HG03175 (cell line): ENCODE measurements at regions not wholly inside any gene's neighbourhood (a gene's known extent, or its start where the extent isn't known, plus 50 kb on each side); places are given as distances from the start of the nearest gene placed in this dataset.

Experiments
- ATAC-seq: cut with Tn5 transposase; IDR thresholded peaks from one replicate; pipeline ENCODE4 v1.9.1; 2021; ENCODE audit warnings: mild to moderate bottlenecking, moderate library complexity; ENCODE audit not compliant: unreplicated experiment

- ATAC-seq = no peak
Measured at GRCh38 chr5:120217001-120217400, 247.1 kb upstream of the PRR16 start.

GRCh38 chr5:120219988-120220387, 244.1 kb upstream of the PRR16 start:
- ATAC-seq = no peak

GRCh38 chr5:120225524-120225923, 238.6 kb upstream of the PRR16 start:
- ATAC-seq = no peak

GRCh38 chr5:120228262-120229031, 235.7 kb upstream of the PRR16 start:
- ATAC-seq = no peak

- no peak for ATAC-seq
Measured at GRCh38 chr5:120229036-120229435, 235.1 kb upstream of the PRR16 start.

GRCh38 chr5:120231563-120231962, 232.5 kb upstream of the PRR16 start:
- ATAC-seq = no peak

GRCh38 chr5:120236360-120236759, 227.7 kb upstream of the PRR16 start:
- ATAC-seq = peak; percentile 89

GRCh38 chr5:120239086-120239485, 225.0 kb upstream of the PRR16 start:
- ATAC-seq = no peak

GRCh38 chr5:120240706-120241105, 223.4 kb upstream of the PRR16 start:
- no peak for ATAC-seq

- no peak for ATAC-seq
Measured at GRCh38 chr5:120241400-120241799, 222.7 kb upstream of the PRR16 start.

GRCh38 chr5:120251898-120252297, 212.2 kb upstream of the PRR16 start:
- no peak for ATAC-seq

GRCh38 chr5:120252839-120253238, 211.3 kb upstream of the PRR16 start:
- no peak for ATAC-seq

- ATAC-seq = no peak
Measured at GRCh38 chr5:120254385-120254784, 209.7 kb upstream of the PRR16 start.

- ATAC-seq = no peak
Measured at GRCh38 chr5:120255214-120255613, 208.9 kb upstream of the PRR16 start.

GRCh38 chr5:120256376-120256775, 207.7 kb upstream of the PRR16 start:
- no peak for ATAC-seq

- ATAC-seq = no peak
Measured at GRCh38 chr5:120257358-120257971, 206.6 kb upstream of the PRR16 start.

GRCh38 chr5:120258123-120258522, 206.0 kb upstream of the PRR16 start:
- no peak for ATAC-seq

- no peak for ATAC-seq
Measured at GRCh38 chr5:120260651-120261050, 203.4 kb upstream of the PRR16 start.

- ATAC-seq = no peak
Measured at GRCh38 chr5:120270498-120270897, 193.6 kb upstream of the PRR16 start.

- ATAC-seq = no peak
Measured at GRCh38 chr5:120293796-120294195, 170.3 kb upstream of the PRR16 start.

GRCh38 chr5:120297616-120298015, 166.5 kb upstream of the PRR16 start:
- no peak for ATAC-seq

GRCh38 chr5:120298981-120299380, 165.1 kb upstream of the PRR16 start:
- no peak for ATAC-seq

- no peak for ATAC-seq
Measured at GRCh38 chr5:120304663-120305062, 159.4 kb upstream of the PRR16 start.
